NCI-H526 (cell line): ENCODE measurements at regions not wholly inside any gene's neighbourhood (a gene's known extent, or its start where the extent isn't known, plus 50 kb on each side); places are given as distances from the start of the nearest gene placed in this dataset.
"Not testable (repeated sequence)": the region's sequence is repeated elsewhere in the genome, so short reads cannot be mapped to it uniquely, and the experiment has no call there.

Source experiments
- DNase-seq, 2 experiments: peaks; one replicate each; lab custom pipeline; 2025; lab: John Stamatoyannopoulos, UW

DNA sequence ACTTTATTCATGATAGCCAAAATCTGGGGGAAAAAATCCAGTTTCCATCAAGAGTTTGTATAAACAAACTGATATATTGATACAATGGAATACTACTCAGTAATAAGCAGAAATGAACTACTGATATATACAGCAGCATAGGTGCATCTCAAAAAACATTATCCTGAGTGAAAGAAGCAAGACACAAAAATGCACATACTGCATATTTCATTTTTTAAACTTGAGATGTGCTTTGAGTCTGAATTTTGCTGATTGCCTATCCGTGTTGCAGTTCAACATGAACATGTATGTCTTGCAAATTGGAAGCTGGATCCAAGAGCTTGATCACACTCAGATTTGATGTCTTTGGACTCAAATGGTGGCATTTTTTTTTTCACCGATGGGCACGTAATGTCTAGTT lies 132.4 kb downstream of the TSEN15 start:
- no peak for DNase-seq

DNA sequence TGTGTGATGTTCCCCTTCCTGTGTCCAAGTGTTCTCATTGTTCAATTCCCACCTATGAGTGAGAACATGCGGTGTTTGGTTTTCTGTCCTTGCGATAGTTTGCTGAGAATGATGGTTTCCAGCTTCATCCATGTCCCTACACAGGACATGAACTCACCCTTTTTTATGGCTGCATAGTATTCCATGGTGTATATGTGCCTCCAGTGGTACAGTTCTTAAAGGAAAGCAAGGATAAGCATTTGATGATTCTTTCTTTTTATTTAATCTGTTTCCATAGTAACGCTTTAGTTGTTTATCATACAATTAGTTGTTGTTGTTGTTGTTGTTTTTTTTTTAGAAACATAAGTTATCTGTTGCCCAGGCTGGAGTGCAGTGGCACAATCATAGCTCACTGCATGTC lies 133.1 kb downstream of the TSEN15 start:
- not testable (repeated sequence) for DNase-seq

DNA sequence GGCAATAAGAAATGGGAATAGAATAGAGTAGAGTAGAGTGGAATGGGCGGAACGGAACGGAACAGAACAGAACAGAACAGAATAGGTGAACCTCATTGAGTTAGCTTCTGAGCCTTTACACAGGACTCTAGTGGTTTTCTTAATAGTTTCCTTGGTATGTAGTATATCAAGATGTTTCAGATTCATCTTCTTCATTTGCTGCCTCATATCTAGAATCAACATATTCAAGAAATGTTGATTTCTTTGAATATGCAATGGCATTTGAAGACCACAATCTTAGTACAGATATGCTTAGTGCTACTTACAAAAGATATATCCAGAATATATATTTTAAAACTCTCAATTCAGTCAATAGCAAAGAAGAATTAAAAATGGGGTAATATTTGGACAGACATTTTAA lies 133.8 kb downstream of the TSEN15 start:
- DNase-seq, result no peak

DNA sequence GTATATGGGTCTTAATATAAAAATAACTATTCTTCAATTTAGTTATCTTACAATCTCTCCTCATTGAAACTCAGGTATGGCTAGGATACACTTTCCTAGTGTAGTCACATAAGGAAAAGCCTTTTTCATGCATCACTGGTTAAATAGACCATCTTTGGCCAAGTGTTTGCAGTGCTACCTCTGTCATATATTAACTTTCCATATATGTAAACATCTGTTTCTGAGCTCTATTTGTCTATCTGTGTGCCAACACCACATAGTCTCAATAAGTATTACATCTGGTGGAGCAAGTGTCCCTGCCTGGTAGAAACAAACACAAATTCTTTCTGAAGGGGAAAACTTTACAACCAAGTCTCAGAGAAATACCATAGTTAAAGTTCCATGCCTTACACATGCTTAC lies 134.6 kb downstream of the TSEN15 start:
- peak; percentile 85 to 92 for DNase-seq

DNA sequence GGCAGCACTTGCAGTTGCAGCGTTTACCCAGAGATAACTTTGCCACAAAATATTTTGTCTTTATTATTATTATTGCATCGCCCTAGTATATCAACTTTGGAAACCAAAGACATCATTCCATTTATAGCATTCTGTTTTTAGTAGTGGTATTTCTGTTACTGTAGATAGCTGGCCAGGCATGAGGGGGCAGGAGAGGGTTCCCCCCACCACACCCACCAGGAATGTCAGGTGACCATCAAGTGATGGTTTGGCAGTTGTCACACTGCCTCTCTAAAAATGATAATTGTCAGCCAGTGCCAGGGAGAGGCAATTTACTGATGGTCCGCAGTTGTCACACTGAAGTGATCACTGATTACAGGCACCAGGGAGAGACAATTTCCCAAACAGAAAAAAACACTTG lies 135.6 kb downstream of the TSEN15 start:
- DNase-seq, result no peak

DNA sequence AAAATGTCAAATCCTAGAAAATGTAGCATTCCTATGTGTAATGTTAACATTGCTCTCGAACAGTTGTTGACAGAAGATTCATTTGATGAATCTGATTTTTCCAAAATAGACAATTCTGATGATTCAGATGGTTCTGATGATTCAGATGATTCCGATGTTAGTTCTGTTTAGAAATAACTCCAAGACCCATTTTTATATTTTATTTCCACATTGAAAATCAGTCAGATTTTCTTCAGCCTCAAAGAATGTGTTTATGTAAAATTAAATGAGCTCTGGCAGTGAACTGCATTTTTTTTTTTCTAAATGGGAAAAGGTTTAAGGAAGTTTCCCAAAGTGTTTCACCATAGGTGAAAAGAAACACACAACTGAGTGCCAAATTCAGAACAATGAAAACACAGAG lies 136.5 kb downstream of the TSEN15 start:
- DNase-seq, result no peak

DNA sequence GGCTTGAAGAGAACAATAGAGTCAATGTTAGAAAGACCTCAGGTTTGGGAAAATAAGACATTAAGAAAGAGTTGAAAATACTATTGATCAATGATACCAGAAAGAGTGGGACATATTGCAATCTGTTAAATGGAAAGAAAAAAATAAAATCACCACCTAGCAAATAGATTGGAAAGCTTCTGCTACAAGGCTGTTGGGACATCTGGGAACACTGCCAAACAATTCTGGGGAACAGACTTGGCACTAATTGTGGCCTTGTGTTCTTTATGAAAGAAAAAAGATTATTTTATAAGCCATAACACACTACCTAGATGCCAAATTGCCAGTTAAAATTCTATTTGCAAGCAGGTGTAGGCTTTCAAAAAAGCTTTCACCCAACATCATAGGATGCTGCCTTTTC lies 137.8 kb downstream of the TSEN15 start:
- DNase-seq, result peak; percentile 97

DNA sequence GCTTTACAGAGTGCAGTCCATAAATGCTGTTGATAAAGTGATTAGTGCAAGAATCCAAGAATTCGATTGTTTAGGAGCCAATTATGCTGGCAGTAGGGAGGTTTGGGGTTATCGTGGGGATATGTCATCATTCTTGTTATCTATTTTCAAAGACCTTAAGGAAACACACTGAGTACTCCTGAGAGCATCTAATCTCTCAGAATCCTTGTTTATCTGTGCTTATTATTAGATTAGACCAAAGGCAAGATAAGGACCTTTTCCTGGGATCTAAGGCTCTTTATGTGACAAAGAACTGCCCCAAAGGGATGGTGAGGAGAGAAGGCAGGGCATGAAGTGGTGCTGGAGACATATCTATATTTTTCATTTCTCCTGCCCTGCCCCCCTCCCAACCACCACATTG lies 139.1 kb downstream of the TSEN15 start:
- DNase-seq, result no peak

DNA sequence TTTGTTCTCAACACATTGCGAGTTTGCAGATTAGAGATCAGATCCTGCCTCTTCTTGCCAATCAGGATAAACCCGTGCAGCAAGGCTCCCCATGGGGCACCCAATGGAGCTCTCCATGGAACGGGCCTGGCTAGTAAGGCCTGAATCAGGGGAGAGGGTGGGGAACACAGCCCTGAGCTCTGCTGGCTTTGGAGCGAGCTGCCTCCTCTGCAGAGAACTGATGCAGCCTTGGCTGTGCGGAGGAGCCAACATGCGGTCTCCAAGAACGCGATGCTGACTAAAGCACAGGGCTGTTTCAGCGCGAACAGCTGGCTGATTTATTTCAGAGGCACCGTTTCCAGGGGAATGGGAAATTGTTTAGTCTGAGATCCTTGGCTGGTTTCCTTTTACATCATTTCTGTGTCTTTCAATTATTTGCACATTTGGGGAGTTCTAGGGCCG lies 139.7 kb downstream of the TSEN15 start:
- no peak for DNase-seq

DNA sequence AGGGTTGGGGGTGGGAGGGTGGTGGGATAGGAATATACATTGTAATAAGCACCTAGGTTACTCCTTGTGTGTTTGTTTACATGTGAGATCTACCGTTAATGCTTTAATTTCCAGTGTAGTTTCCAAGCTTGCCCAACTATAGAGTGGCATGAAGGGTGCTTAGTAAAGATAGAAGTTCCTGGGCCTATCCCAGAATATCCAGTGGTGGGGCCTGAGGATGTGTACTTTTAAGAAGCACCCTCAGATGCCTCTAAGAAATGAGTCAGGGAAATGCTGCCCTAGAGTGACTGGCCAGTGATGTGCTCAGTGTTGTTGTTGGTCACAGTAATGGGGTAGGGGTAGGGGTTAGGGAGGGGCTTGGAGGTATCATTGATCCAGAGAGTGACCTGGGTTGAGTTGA lies 141.3 kb downstream of the TSEN15 start:
- DNase-seq, result no peak

DNA sequence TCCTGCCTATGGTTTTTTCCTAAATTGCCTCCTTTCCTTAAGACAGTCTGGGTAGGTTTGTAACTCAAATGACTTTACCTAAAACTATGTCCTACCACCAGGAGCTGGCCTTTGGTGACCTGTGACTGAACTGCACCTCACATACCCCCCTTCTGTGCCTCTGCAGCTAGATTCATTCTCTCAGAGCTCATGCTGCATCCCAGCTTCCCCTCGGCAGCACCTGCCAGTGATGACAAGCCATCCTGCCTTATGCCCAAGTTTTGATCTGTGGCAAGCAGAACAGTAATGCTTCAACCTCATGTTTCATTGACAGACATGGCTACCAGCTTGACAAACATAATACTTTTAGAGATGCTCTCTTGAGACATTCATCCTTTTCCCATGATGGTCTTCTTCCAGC lies 141.9 kb downstream of the TSEN15 start:
- no peak for DNase-seq

DNA sequence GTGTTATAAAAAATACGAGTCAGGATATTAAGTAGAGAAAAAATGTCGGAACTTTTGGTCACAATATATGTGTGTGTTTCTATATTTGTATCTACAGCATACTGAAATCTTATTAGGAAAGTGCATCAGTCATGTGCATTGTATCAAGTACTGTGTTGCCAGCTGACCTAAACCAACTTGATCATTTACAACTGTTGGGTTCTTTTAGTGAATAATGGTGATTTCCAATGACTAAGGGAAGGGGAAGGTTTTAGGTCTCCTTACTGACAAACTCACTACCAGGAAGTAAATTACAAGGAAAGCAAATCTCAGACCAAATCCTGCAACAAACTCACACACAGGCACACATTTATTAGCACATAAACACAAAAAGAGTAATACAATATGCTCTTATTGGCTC lies 142.7 kb downstream of the TSEN15 start:
- no peak for DNase-seq

DNA sequence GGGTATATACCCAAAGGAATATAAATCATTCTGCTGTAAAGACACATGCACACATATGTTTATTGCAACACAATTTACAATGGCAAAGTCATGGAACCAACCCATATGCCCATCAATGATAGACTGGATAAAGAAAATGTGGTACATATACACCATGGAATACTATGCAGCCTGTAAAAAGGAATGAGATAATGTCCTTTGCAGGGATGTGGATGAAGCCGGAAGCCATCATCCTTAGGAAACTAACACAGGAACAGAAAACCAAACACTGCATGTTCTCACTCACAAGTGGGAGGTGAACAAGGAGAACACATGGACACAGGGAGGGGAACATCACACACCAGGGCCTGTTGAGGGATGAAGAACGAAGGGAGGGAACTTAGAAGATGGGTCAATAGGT lies 144.2 kb downstream of the TSEN15 start:
- not testable (repeated sequence) for DNase-seq

DNA sequence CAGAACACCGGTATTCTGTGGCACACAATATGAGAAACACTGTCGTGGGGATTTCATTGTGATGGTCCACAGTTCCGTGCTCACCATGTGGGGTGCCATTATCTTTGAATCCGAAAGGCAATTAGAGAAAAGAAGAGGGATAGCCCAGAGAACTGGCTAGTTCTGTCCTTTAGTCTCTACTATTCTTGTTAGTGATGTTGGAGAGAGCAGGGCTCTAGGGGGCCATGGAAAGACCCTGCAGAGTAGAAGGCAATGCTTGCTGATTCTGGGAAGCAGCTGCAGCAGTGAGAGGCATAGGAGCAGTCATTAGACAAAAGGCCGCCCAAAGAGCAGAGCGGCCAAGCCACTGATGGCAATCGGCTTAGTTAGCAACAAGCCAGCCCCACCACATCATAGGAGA lies 146.3 kb downstream of the TSEN15 start:
- DNase-seq, result no peak

DNA sequence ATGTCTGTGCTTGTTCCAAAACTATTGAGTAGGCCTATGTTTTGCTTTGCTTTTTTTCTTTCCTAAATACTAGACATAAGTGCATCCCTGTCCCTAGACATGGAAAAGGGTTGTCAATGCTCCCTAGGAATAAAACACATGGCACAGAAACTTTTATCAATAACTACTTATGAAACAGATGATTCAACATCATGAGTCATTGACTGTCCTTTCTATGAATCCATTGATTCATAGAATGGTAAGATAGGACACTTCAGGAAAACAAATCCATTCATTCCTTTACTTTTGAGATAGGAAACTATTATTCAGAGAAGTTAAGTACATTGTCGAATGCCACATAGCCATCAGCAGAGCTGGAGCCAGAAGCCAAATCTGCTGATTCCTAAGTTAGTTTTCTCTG lies 147.5 kb downstream of the TSEN15 start:
- no peak for DNase-seq

DNA sequence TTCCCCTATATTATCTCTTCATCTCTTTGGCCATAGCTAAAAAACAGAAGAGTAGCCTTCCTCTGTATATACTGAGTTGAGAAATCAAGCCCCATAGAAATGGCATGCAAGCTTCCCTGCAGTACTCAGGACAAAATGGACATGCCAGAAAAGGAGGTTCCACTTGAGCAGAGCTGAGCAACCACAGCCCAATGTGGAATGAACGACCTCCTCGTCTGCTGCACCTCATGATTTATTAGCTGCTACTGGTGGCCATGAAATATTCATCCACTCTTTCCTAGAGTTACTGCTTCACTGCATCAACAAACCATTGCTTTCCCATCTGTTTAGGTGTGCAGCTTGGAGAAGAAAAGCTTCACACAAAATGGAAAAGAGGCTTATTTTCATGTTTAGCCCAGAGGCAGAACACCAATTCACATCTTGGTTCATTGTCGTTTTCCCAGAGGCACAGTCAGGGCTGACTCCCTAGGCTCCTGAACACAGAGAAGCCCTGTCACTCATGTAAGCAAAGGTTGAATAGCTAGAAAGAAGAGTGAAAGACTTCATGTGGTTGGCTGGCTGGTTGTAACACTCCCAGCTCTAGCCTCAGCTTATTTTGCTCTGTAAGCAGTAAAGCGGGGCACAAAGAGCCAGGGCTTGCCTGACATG lies 148.0 kb downstream of the TSEN15 start:
- peak; percentile 55 to 57 for DNase-seq

DNA sequence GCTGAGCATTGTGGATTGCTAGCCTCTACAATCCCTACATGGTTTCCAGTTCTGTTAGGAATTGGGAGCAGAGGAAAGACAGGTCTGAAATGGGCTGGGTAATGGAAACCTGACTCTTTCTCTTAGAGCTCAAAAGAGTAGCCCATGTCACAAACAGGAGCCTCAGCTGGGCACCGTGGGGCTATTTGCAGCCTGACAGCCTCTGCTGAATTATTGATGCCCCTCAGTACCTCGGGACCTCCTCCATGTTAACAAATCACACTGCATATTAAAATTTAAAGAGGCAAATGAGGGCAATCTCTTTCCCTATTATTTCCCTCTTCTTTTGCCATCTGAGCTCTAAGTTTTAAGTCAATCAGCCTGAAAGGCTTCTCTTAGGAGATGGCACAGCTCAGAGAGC lies 157.1 kb downstream of the TSEN15 start:
- no peak for DNase-seq

DNA sequence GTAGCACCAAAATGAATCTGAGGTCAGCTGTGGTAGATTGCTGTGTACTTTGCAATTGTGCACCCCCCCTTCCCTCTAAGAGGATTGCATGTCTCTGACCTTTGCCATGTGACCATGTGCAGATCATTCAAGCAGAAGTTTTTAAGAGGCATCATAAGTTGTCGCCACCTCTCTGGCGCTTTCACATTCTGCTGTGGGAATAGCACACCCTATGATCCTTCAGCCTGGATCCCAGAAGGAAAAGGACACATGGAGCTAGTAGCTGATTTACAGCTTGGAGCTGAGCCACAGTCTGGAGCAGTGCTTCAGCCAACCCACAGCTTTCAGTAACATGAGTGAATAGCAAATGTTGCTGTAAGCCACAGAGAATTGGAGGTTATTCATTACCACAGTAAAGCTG lies 158.5 kb downstream of the TSEN15 start:
- DNase-seq, result peak in 1 of 2 experiments; percentile 53

DNA sequence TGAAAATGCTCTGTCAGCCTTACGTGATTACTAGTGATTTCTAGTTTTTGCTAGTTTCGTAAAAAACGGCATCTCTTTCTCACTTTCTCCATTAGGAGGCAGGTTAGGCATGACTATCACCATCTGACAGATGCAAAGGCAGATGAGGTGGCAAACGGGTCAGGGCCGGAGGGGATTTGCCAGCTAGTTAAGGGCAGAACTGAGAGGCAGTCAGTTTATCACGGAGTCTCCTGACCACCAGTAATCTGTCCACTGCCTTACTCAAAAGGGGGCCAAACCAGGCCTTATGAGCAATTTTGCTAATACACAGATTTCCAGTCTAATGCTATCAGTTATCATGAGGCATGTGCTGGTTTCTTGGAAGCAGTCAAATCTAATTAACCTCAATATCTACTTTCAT lies 159.3 kb downstream of the TSEN15 start:
- peak in 1 of 2 experiments; percentile 73 for DNase-seq

DNA sequence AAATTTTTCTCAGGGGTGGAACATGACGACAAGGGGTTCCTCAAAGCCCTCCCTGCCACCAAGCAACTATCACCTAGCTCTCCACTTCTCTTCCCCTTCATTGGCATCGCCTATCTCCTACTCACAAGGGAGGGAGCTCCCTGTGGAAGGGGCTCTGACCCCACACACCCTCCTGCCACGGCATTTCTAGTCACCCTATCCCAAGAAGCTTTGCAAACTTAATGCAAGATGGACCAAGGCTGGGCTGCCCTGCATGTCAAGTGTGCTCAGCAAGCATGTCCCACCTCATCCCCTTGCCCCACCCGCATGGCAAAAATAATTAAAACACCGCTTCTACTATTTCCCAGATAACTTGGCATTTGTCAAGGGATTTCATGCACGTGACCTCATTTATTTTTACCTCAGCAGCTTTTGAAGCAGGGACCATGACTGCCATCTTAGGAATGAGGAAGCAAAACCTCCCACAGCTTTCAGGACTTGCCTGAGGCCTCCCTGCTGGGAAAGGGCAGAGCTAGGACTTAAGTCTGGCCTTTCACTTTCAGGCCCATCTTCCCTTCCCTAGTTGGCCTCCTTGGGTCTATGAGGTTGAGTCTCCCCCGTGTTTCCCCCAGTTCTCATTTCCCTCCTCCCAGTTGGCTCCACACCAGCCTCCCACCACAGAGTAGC lies 161.3 kb downstream of the TSEN15 start:
- no peak for DNase-seq

DNA sequence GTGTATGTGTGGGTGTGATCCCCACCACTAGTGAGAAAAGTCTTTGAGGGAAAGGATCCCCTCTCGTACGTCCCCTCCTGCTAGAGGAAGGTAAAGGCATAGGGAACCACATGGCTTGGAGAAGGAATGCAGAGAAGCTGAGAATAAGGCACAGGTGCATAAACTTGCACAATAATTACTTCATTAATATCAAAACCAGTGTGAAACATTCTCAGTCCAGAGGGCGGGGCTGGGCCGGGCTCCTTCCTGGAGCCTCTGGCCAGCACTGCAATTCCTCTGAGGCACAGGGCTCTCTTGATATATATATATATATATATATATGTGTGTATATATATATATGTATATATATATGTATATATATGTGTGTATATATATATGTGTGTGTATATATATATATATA lies 162.6 kb downstream of the TSEN15 start:
- no peak for DNase-seq

DNA sequence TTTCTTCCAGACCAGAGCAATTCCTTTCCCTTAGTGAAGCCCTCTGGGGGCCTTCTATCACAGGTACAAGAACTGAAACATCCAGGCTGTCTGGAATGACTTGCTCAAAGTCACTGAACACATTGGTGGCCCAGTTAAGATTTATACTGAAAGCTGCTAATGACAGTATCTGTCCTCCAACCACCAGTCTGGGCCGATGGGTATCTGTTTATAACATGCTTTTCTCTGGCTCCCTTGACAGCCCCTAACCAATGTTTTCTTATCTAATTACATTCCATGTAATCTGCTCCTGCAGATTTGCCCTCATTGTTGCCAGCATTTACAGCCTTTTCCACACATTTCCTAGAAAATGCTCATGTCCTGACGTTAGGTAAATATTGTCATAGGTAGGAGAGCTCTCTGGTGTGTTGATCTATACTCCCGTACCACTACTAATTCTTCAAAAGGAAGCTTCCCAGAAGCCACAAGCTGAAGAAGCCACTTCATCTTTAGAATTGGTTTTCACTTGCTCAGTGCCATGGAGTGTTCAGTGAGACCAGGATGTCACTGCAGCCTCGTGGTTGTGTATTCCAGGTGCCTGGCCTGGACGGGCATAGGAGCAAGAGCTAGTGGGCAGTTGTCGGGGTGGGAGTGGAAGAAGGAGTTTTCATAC lies 163.9 kb downstream of the TSEN15 start:
- DNase-seq, result no peak

DNA sequence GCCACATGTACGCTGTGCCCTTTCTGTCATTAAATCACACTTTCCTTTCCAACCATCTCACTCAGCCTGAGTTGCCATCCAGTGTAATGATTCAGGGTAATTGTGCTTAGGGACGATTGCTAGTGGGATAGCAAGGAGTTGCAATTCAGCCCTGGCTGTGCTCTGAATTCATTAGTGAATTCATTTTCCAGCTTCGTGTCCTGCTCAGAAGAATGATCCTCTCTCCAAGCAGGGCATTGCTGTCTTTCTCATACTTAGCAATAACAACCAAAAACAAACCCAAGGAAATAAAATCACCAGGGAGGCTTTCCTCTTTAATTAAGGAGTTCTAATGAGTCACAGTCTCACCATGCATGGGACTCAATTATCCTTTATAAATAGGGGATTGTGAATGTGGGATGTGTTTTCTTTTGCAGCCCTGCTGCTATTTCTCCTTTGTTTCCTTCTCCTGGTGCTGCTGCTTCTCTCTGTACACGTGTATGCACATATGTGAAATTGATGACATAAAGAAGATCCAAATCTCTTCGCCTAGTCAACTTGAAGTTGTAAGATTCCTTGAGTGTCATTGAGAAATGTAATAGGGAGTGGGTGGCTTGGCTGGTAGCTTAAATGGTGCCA lies 167.0 kb downstream of the TSEN15 start:
- DNase-seq, result no peak
